NCI-H2196 (cell line): ENCODE measurements at regions not wholly inside any gene's neighbourhood (a gene's known extent, or its start where the extent isn't known, plus 50 kb on each side); places are given as distances from the start of the nearest gene placed in this dataset.
"Not testable (repeated sequence)": the region's sequence is repeated elsewhere in the genome, so short reads cannot be mapped to it uniquely, and the experiment has no call there.

ENCODE experiments used
- DNase-seq: peaks from one replicate; lab custom pipeline; 2025; ENCODE audit not compliant: unreplicated experiment; lab: John Stamatoyannopoulos, UW

- no peak for DNase-seq
Observed at GRCh38 chr5:25458628-25459027, 813.9 kb upstream of the CDH10 start.

GRCh38 chr5:25453500-25453899, 808.7 kb upstream of the CDH10 start:
- no peak for DNase-seq

GRCh38 chr5:25451294-25451693, 806.5 kb upstream of the CDH10 start:
- DNase-seq: no peak

GRCh38 chr5:25448646-25449045, 803.9 kb upstream of the CDH10 start:
- DNase-seq: no peak

DNA sequence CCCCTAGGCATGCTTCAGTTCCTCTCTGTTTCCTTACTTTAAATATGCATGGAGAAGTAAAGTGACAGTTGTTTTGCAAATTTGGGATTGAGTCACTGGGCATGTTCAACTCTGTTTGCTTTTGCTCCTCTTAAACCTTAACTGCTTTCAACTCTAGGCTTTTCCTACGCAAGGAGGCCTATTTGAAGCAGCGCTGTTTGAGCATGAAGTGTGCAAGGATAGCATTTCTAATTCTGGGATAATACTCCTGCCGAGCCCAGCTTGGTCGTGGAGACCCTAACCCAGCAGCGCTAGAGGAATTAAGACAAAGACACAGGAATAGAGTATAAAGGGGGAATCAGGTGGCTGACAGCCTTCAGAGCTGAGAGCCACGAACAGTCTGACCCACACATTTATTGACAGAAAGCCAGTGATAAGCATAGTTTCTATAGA, 803.4 kb upstream of the CDH10 start:
- DNase-seq: no peak

GRCh38 chr5:25446061-25446420, 801.3 kb upstream of the CDH10 start:
- DNase-seq: not testable (repeated sequence)

GRCh38 chr5:25445381-25446060, 800.7 kb upstream of the CDH10 start:
- DNase-seq: not testable (repeated sequence)

GRCh38 chr5:25444697-25445096, 799.9 kb upstream of the CDH10 start:
- DNase-seq: no peak

- DNase-seq: no peak
Observed at GRCh38 chr5:25441810-25442209, 797.0 kb upstream of the CDH10 start.

DNA sequence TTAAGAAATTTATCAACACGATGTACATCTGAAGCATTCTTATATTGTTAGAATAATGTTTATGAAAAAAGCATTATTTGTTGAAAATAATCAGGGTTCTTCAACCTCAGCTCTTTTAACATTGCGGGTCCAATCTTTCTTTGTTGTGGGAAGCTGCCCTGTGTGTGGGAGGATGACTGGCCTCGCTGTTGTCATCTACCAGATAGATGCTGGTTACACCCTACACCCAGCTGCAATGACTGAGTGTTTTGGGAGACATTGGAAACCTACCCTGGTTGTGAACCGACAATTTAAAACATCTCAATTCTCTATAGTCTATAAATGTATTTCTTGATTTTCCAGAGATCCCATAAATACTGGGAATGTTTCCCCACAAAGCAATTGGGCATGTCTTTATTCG, 794.2 kb upstream of the CDH10 start:
- no peak for DNase-seq

GRCh38 chr5:25438375-25438774, 793.6 kb upstream of the CDH10 start:
- DNase-seq: not testable (repeated sequence)

- DNase-seq: no peak
Observed at GRCh38 chr5:25436452-25436851, 791.7 kb upstream of the CDH10 start.

GRCh38 chr5:25435882-25436281, 791.1 kb upstream of the CDH10 start:
- no peak for DNase-seq

GRCh38 chr5:25427240-25427639, 782.5 kb upstream of the CDH10 start:
- no peak for DNase-seq

DNA sequence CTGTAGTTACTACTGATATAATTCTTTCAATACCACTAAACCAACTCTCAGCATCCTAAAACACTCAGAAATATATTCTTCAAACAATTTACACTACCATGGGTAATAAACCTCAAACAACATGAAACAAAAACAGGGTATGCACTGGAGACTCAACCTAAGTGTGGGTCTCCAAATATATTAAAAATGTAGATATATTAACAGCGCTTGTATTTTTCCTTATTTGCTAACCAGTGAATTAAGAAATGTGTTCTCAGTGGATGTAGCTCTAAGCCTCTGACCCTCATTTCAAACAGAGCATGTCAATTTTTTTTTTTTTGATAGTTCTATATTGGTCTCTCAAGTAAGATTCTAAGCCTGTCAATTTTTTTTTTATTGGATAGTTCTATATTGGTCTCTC, 778.5 kb upstream of the CDH10 start:
- DNase-seq: no peak

DNA sequence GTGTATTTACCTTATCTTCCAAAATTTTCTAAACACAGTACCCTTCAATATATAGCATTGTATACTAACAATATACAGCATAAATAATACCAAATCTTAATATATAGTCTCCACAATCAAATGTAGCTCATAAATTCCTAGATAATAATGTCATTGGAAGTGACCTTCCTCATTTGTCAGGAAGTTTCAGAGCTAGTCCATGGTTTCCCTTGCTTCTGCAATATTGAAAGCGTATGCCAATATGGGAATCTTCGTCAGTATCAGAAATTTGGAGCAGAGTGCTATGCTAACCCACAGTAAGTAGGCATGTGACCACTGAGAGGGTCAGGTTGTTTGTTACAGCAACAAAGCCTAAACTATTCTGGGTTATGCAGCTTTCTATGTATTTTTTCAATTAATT, 774.9 kb upstream of the CDH10 start:
- DNase-seq: no peak

DNA sequence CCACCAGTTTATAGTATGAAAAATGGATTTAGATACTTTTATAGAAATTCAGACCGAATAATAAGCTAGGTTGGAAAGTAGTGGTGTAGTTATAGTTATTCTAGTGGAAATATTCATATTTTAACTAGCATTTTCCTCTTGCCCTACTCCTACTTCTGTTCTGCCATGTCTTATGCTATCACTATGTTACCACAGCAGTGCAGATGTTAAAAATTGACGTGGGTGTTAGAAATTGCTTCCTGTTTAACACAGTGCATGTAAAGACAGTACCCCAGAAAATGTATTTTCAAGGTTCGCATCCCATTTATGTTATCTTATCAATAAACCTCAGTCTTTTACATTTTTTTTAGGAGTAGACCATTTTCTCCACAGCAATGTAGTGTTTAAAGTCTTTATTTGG, 774.2 kb upstream of the CDH10 start:
- DNase-seq: no peak

- DNase-seq: no peak
Observed at GRCh38 chr5:25418319-25418859, 773.6 kb upstream of the CDH10 start.

GRCh38 chr5:25416960-25417359, 772.2 kb upstream of the CDH10 start:
- DNase-seq: no peak

GRCh38 chr5:25415970-25416369, 771.2 kb upstream of the CDH10 start:
- DNase-seq: no peak

- no peak for DNase-seq
Observed at GRCh38 chr5:25414742-25415141, 770.0 kb upstream of the CDH10 start.

DNA sequence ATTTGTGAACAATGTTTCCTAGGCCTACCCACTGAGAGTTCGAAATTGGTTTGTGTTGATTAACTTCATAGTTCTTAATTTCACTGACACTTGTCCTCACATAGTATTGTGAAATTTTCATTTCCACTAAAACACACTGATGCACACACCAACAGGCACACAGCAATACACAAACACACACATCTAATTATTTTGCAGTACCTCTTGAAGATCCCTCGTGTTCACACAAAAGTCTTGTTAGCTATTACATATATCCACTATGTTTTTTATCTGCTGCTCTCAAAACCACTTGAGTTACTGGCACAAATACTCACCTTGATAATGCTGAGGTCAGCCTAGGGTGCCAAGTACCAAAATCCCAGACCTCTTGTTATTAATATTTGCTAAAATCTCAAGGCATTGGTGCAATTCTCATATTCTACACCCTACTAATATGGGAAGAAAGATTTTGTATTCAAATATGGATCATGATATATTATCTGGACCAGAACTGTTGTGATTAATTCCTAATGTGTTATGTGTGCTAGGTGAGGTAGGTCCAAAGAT, 767.4 kb upstream of the CDH10 start:
- no peak for DNase-seq

GRCh38 chr5:25407365-25407764, 762.6 kb upstream of the CDH10 start:
- DNase-seq: not testable (repeated sequence)
